ENCODE measurements at regions not wholly inside any gene's neighbourhood (a gene's known extent, or its start where the extent isn't known, plus 50 kb on each side); places are given as distances from the start of the nearest gene placed in this dataset.

- Histone ChIP-seq H3K9ac (ENCODE audit: low read length) (no peak overlapping the region), H3K27ac (ENCODE audit: low read length) (no peak overlapping the region), H3K4me1 (ENCODE audit: control insufficient read depth, low read depth, low read length) (no peaks in the 10 kb centered on the region), H3K36me3 (ENCODE audit: control insufficient read depth, low read depth, low read length) (no peaks in the 10 kb centered on the region), H3K9me3 (ENCODE audit: control insufficient read depth, low read depth, low read length) (no peaks in the 10 kb centered on the region), H3K27me3 (ENCODE audit: control insufficient read depth, insufficient read depth, low read length) (no peaks in the 10 kb centered on the region), H3K4me3 (ENCODE audit: low read length) (no peak overlapping the region)
These were observed 215.8 kb downstream of the MATN1 start for GRCh38 chr1:30507401-30508174.

GRCh38 chr1:30507016-30507312 is 216.4 kb downstream of the MATN1 start:
- no peaks in the 10 kb centered on the region for H3K36me3 ChIP-seq (ENCODE audit: control insufficient read depth, low read depth, low read length)
- no peak overlapping the region for H3K9ac ChIP-seq (ENCODE audit: low read length)
- H3K27me3 ChIP-seq (ENCODE audit: control insufficient read depth, insufficient read depth, low read length) = no peaks in the 10 kb centered on the region
- H3K4me3 ChIP-seq (ENCODE audit: low read length) = no peak overlapping the region
- no peaks in the 10 kb centered on the region for H3K4me1 ChIP-seq (ENCODE audit: control insufficient read depth, low read depth, low read length)
- no peaks in the 10 kb centered on the region for H3K9me3 ChIP-seq (ENCODE audit: control insufficient read depth, low read depth, low read length)
- H3K27ac ChIP-seq (ENCODE audit: low read length) = no peak overlapping the region

GRCh38 chr1:30506291-30507015 is 216.9 kb downstream of the MATN1 start:
- H3K27ac ChIP-seq (ENCODE audit: low read length) = no peak overlapping the region
- no peak overlapping the region for H3K9ac ChIP-seq (ENCODE audit: low read length)
- no peaks in the 10 kb centered on the region for H3K36me3 ChIP-seq (ENCODE audit: control insufficient read depth, low read depth, low read length)
- H3K9me3 ChIP-seq (ENCODE audit: control insufficient read depth, low read depth, low read length) = no peaks in the 10 kb centered on the region
- no peaks in the 10 kb centered on the region for H3K4me1 ChIP-seq (ENCODE audit: control insufficient read depth, low read depth, low read length)
- H3K27me3 ChIP-seq (ENCODE audit: control insufficient read depth, insufficient read depth, low read length) = no peaks in the 10 kb centered on the region
- no peak overlapping the region for H3K4me3 ChIP-seq (ENCODE audit: low read length)

GRCh38 chr1:30505853-30506252 is 217.5 kb downstream of the MATN1 start:
- Histone ChIP-seq H3K36me3 (ENCODE audit: control insufficient read depth, low read depth, low read length) (no peaks in the 10 kb centered on the region), H3K9me3 (ENCODE audit: control insufficient read depth, low read depth, low read length) (no peaks in the 10 kb centered on the region), H3K4me3 (ENCODE audit: low read length) (no peak overlapping the region), H3K27me3 (ENCODE audit: control insufficient read depth, insufficient read depth, low read length) (no peaks in the 10 kb centered on the region), H3K9ac (ENCODE audit: low read length) (no peak overlapping the region), H3K27ac (ENCODE audit: low read length) (no peak overlapping the region), H3K4me1 (ENCODE audit: control insufficient read depth, low read depth, low read length) (no peaks in the 10 kb centered on the region)

- H3K9ac ChIP-seq (ENCODE audit: low read length) = no peak overlapping the region
- no peaks in the 10 kb centered on the region for H3K9me3 ChIP-seq (ENCODE audit: control insufficient read depth, low read depth, low read length)
- H3K4me1 ChIP-seq (ENCODE audit: control insufficient read depth, low read depth, low read length) = no peaks in the 10 kb centered on the region
- H3K36me3 ChIP-seq (ENCODE audit: control insufficient read depth, low read depth, low read length) = no peaks in the 10 kb centered on the region
- H3K27ac ChIP-seq (ENCODE audit: low read length) = no peak overlapping the region
- no peak overlapping the region for H3K4me3 ChIP-seq (ENCODE audit: low read length)
- H3K27me3 ChIP-seq (ENCODE audit: control insufficient read depth, insufficient read depth, low read length) = no peaks in the 10 kb centered on the region
These were observed 230.9 kb downstream of the MATN1 start for GRCh38 chr1:30492451-30492850.

GRCh38 chr1:30491831-30492230 is 231.6 kb downstream of the MATN1 start:
- Histone ChIP-seq H3K27me3 (ENCODE audit: control insufficient read depth, insufficient read depth, low read length) (no peaks in the 10 kb centered on the region), H3K4me3 (ENCODE audit: low read length) (no peak overlapping the region), H3K36me3 (ENCODE audit: control insufficient read depth, low read depth, low read length) (no peaks in the 10 kb centered on the region), H3K4me1 (ENCODE audit: control insufficient read depth, low read depth, low read length) (no peaks in the 10 kb centered on the region), H3K27ac (ENCODE audit: low read length) (no peak overlapping the region), H3K9ac (ENCODE audit: low read length) (no peak overlapping the region), H3K9me3 (ENCODE audit: control insufficient read depth, low read depth, low read length) (no peaks in the 10 kb centered on the region)

GRCh38 chr1:30490554-30491053 is 232.8 kb downstream of the MATN1 start:
- Histone ChIP-seq H3K27me3 (ENCODE audit: control insufficient read depth, insufficient read depth, low read length) (no peaks in the 10 kb centered on the region), H3K36me3 (ENCODE audit: control insufficient read depth, low read depth, low read length) (no peaks in the 10 kb centered on the region), H3K4me3 (ENCODE audit: low read length) (no peak overlapping the region), H3K27ac (ENCODE audit: low read length) (no peak overlapping the region), H3K4me1 (ENCODE audit: control insufficient read depth, low read depth, low read length) (no peaks in the 10 kb centered on the region), H3K9ac (ENCODE audit: low read length) (no peak overlapping the region), H3K9me3 (ENCODE audit: control insufficient read depth, low read depth, low read length) (no peaks in the 10 kb centered on the region)

- Histone ChIP-seq H3K27ac (ENCODE audit: low read length) (no peak overlapping the region), H3K9ac (ENCODE audit: low read length) (no peak overlapping the region), H3K36me3 (ENCODE audit: control insufficient read depth, low read depth, low read length) (no peaks in the 10 kb centered on the region), H3K27me3 (ENCODE audit: control insufficient read depth, insufficient read depth, low read length) (no peaks in the 10 kb centered on the region), H3K4me3 (ENCODE audit: low read length) (no peak overlapping the region), H3K9me3 (ENCODE audit: control insufficient read depth, low read depth, low read length) (no peaks in the 10 kb centered on the region), H3K4me1 (ENCODE audit: control insufficient read depth, low read depth, low read length) (no peaks in the 10 kb centered on the region)
These were observed 233.5 kb downstream of the MATN1 start for GRCh38 chr1:30489737-30490389.

GRCh38 chr1:30488324-30488913 is 235.0 kb downstream of the MATN1 start:
- no peaks in the 10 kb centered on the region for H3K27me3 ChIP-seq (ENCODE audit: control insufficient read depth, insufficient read depth, low read length)
- H3K9me3 ChIP-seq (ENCODE audit: control insufficient read depth, low read depth, low read length) = no peaks in the 10 kb centered on the region
- no peak overlapping the region for H3K9ac ChIP-seq (ENCODE audit: low read length)
- no peaks in the 10 kb centered on the region for H3K4me1 ChIP-seq (ENCODE audit: control insufficient read depth, low read depth, low read length)
- H3K36me3 ChIP-seq (ENCODE audit: control insufficient read depth, low read depth, low read length) = no peaks in the 10 kb centered on the region
- no peak overlapping the region for H3K27ac ChIP-seq (ENCODE audit: low read length)
- no peak overlapping the region for H3K4me3 ChIP-seq (ENCODE audit: low read length)

- Histone ChIP-seq H3K4me3 (ENCODE audit: low read length) (no peak overlapping the region), H3K9ac (ENCODE audit: low read length) (no peak overlapping the region), H3K27me3 (ENCODE audit: control insufficient read depth, insufficient read depth, low read length) (no peaks in the 10 kb centered on the region), H3K4me1 (ENCODE audit: control insufficient read depth, low read depth, low read length) (no peaks in the 10 kb centered on the region), H3K36me3 (ENCODE audit: control insufficient read depth, low read depth, low read length) (no peaks in the 10 kb centered on the region), H3K9me3 (ENCODE audit: control insufficient read depth, low read depth, low read length) (peaks cover 7% of the 10 kb centered on the region), H3K27ac (ENCODE audit: low read length) (no peak overlapping the region)
These were observed 236.3 kb downstream of the MATN1 start for GRCh38 chr1:30487042-30487441.

- Histone ChIP-seq H3K36me3 (ENCODE audit: control insufficient read depth, low read depth, low read length) (no peaks in the 10 kb centered on the region), H3K9me3 (ENCODE audit: control insufficient read depth, low read depth, low read length) (peaks cover 16% of the 10 kb centered on the region), H3K4me3 (ENCODE audit: low read length) (no peak overlapping the region), H3K27me3 (ENCODE audit: control insufficient read depth, insufficient read depth, low read length) (no peaks in the 10 kb centered on the region), H3K4me1 (ENCODE audit: control insufficient read depth, low read depth, low read length) (no peaks in the 10 kb centered on the region), H3K9ac (ENCODE audit: low read length) (no peak overlapping the region), H3K27ac (ENCODE audit: low read length) (no peak overlapping the region)
These were observed 238.3 kb downstream of the MATN1 start for GRCh38 chr1:30485072-30485471.

Measured in iPS-18a (cell line).